ENCODE measurements at regions not wholly inside any gene's neighbourhood (a gene's known extent, or its start where the extent isn't known, plus 50 kb on each side); places are given as distances from the start of the nearest gene placed in this dataset.

GRCh38 chr7:21175714-21176113, 252.2 kb upstream of the SP4 start:
- no peak for ATAC-seq (ENCODE audit: low read depth)

More at GRCh38 chr7:21175714-21176113, 252.2 kb upstream of the SP4 start:
- H3K4me3 ChIP-seq (ENCODE audit: insufficient read depth, low read depth, low read length), result no peak overlapping the region
- no peak overlapping the region for H4K8ac ChIP-seq (ENCODE audit: low read depth in 2 of 2, low read length in 2 of 2)
- no peaks in the 10 kb centered on the region for H3K27me3 ChIP-seq (ENCODE audit: control insufficient read depth, insufficient read depth, low read length)
- DNase-seq, result no peak
- no peak overlapping the region for H3K4ac ChIP-seq (ENCODE audit: low read depth, low read length)
- CTCF ChIA-PET, result no interaction called here
- no peaks in the 10 kb centered on the region for H3K36me3 ChIP-seq (ENCODE audit: control insufficient read depth, insufficient read depth, low read length)
- H2AK9ac ChIP-seq (replicated peaks; ENCODE audit: low read depth, low read length, poor library complexity), result no peak overlapping the region
- H3K4me2 ChIP-seq (ENCODE audit: low read depth, low read length), result no peak overlapping the region
- in situ Hi-C loops (cut with MboI; ENCODE audit: low sequenced_read_pairs), result no loop called here
- no peak overlapping the region for H2BK120ac ChIP-seq (ENCODE audit: low read depth, low read length)
- H2AFZ ChIP-seq (replicated peaks; ENCODE audit: low read length, poor library complexity), result no peak overlapping the region
- no peak overlapping the region for H2BK5ac ChIP-seq (ENCODE audit: low read depth, low read length, poor library complexity, severe bottlenecking)
- no peak overlapping the region for H3K9ac ChIP-seq (ENCODE audit: low read depth, low read length)
- intact Hi-C loops (cut with micrococcal nuclease), result no loop called here
- H2BK15ac ChIP-seq (ENCODE audit: low read depth, low read length), result no peak overlapping the region
- POLR2A ChIA-PET (ENCODE audit: unreplicated experiment), result no interaction called here
- H3K9me3 ChIP-seq (ENCODE audit: control insufficient read depth, insufficient read depth, low read length), result peaks cover 10% of the 10 kb centered on the region
- no peak overlapping the region for H3K14ac ChIP-seq (replicated peaks; ENCODE audit: low read depth, low read length)
- TF ChIP-seq MXI1 (IDR thresholded peaks at IDR 0.05; ENCODE audit: borderline replicate concordance, low read depth, low read length), result no peak
- TF ChIP-seq MAFK (IDR thresholded peaks at IDR 0.05; ENCODE audit: low read depth, low read length), result no peak
- TF ChIP-seq POLR2A (IDR thresholded peaks at IDR 0.05; ENCODE audit: low read depth, low read length), result no peak
- TF ChIP-seq ELK1 (IDR thresholded peaks at IDR 0.05; ENCODE audit: borderline replicate concordance, low read depth, low read length), result no peak
- TF ChIP-seq, protein P1, sequence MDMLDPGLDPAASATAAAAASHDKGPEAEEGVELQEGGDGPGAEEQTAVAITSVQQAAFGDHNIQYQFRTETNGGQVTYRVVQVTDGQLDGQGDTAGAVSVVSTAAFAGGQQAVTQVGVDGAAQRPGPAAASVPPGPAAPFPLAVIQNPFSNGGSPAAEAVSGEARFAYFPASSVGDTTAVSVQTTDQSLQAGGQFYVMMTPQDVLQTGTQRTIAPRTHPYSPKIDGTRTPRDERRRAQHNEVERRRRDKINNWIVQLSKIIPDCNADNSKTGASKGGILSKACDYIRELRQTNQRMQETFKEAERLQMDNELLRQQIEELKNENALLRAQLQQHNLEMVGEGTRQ (IDR thresholded peaks at IDR 0.05; ENCODE audit: low read depth, low read length), result no peak
- TF ChIP-seq FOS (IDR thresholded peaks at IDR 0.05; ENCODE audit: low read depth, low read length), result no peak
- no peak for TF ChIP-seq RCOR1 (IDR thresholded peaks at IDR 0.05; ENCODE audit: insufficient replicate concordance, low read length)
- WGBS, 2 experiments (ENCODE audit: extremely low coverage in 2 of 2, insufficient read length in 1 of 2), result no CpG with 5 or more reads among the region's 1 CpG
- no peak overlapping the region for H2BK20ac ChIP-seq (ENCODE audit: low read depth, low read length)
- no peak overlapping the region for H3K27ac ChIP-seq (ENCODE audit: insufficient read depth, low read length)
- no peaks in the 10 kb centered on the region for H3K4me1 ChIP-seq (ENCODE audit: control insufficient read depth, insufficient read depth, low read length)
- H3K23ac ChIP-seq (ENCODE audit: low read depth, low read length), result no peak overlapping the region
- H2AK5ac ChIP-seq (ENCODE audit: low read depth, low read length), result no peak overlapping the region
- H3K18ac ChIP-seq (ENCODE audit: low read depth, low read length), result no peak overlapping the region
- no peak overlapping the region for H4K5ac ChIP-seq (ENCODE audit: low read depth, low read length)
- no peaks in the 10 kb centered on the region for H3K9me1 ChIP-seq (ENCODE audit: insufficient read depth, low read length)
- no peaks in the 10 kb centered on the region for H4K20me1 ChIP-seq (ENCODE audit: insufficient read depth, low read length)
- H4K91ac ChIP-seq (ENCODE audit: insufficient read depth, low read depth, low read length), result no peak overlapping the region
- BruUV-seq (replicated peaks), result no TSS peak
- dilution Hi-C loops (cut with HindIII; ENCODE audit: low sequenced_read_pairs, unreplicated experiment), result no loop called here
- H3K79me1 ChIP-seq (ENCODE audit: low read depth in 1 of 2, low read length in 2 of 2), result no peaks in the 10 kb centered on the region
- H3K56ac ChIP-seq (ENCODE audit: extremely low read depth, insufficient read depth, low read length), result no peak overlapping the region
